GM13976 (cell line): ENCODE measurements at regions not wholly inside any gene's neighbourhood (a gene's known extent, or its start where the extent isn't known, plus 50 kb on each side); places are given as distances from the start of the nearest gene placed in this dataset.

ENCODE experiments used
- DNase-seq: peaks from one replicate; pipeline ENCODE4 v3.0.0; 2012; ENCODE audit warnings: low spot score
- CTCF ChIP-seq: IDR thresholded peaks from 2 replicates; pipeline ENCODE4 v1.5.1; 2012; ENCODE audit warnings: borderline replicate concordance, mild to moderate bottlenecking; ENCODE audit not compliant: insufficient read depth; ENCODE audit errors: extremely low read depth, missing control alignments, control extremely low read depth
- in situ Hi-C: fragments of 300-500 bp; cut with MboI; formaldehyde crosslinking; loops from one replicate; pipeline ENCODE4 v1.12.0; 2022; ENCODE audit warnings: low sequenced_read_pairs, mixed read lengths, inconsistent platforms; ENCODE audit not compliant: unreplicated experiment

- in situ Hi-C loops: no loop called here
- TF ChIP-seq CTCF: no peak
- no peak for DNase-seq
These were observed 133.4 kb upstream of the PAPPA start for GRCh38 chr9:116020146-116020545.

GRCh38 chr9:116020801-116021200, 132.8 kb upstream of the PAPPA start:
- no peak for DNase-seq
- in situ Hi-C loops: no loop called here
- TF ChIP-seq CTCF: no peak

- DNase-seq: no peak
- TF ChIP-seq CTCF: no peak
- in situ Hi-C loops: no loop called here
These were observed 126.5 kb upstream of the PAPPA start for GRCh38 chr9:116027096-116027495.

- no peak for DNase-seq
- in situ Hi-C loops: no loop called here
- no peak for TF ChIP-seq CTCF
These were observed 126.1 kb upstream of the PAPPA start for GRCh38 chr9:116027511-116027910.

GRCh38 chr9:116027951-116028350, 125.6 kb upstream of the PAPPA start:
- TF ChIP-seq CTCF: no peak
- DNase-seq: no peak
- in situ Hi-C loops: no loop called here

- DNase-seq: no peak
- no peak for TF ChIP-seq CTCF
- in situ Hi-C loops: no loop called here
These were observed 123.1 kb upstream of the PAPPA start for GRCh38 chr9:116030517-116030916.
